K562 (cell line): ENCODE measurements at regions not wholly inside any gene's neighbourhood (a gene's known extent, or its start where the extent isn't known, plus 50 kb on each side); places are given as distances from the start of the nearest gene placed in this dataset.

Source experiments
- ATAC-seq: fragments of 200-7000 bp; cut with Tn5 transposase; 3 replicates; pipeline ENCODE4 v1.9.1; 2020; ENCODE audit warnings: moderate library complexity
- BruUV-seq: library from RNA; stranded (reverse); fragments of 400-500 nt; replicated peaks from 2 replicates; lab custom pipeline; 2021; lab: Mats Ljungman, UMichigan
- CTCF ChIA-PET: fragments of 300-600 bp; formaldehyde crosslinking; extraction: SDS; loops from one replicate; lab custom pipeline; 2021; ENCODE audit warnings: low intra/inter-chr PET ratio; lab: Yijun Ruan, JAX
- POLR2A ChIA-PET: fragments of 300-600, 350-650 bp; sonication (Branson Sonifier 250); formaldehyde crosslinking; extraction: SDS; loops from one replicate; lab custom pipeline; 2021; ENCODE audit warnings: antibody characterized with exemption, inconsistent platforms; lab: Yijun Ruan, JAX
- DNase-seq, 4 experiments: peaks; one replicate each; pipeline versions ENCODE4 v3.0.0 to v3.0.0-alpha.2; 2011 to 2018; ENCODE audit warnings: low spot score in 3 of 4, mixed read lengths in 3 of 4; ENCODE audit errors: extremely low read depth in 1 of 4
- FAIRE-seq: peaks from 2 replicates; lab custom pipeline; 2011; peaks lifted over from hg19 to GRCh38; lab: Jason Lieb, UNC
- H2AFZ ChIP-seq: 2 replicates; pipeline ENCODE4 v1.6.0; 2011; ENCODE audit warnings: low read depth, low read length, control low read depth, inconsistent platforms
- H3K27ac ChIP-seq: fragments of 200-600 bp; 3 replicates; pipeline ENCODE4 v1.8.0; 2011; ENCODE audit warnings: low read depth, mild to moderate bottlenecking, control low read depth, inconsistent platforms, low read length, moderate library complexity, mixed read lengths; ENCODE audit errors: extremely low read depth
- H3K27me3 ChIP-seq, 2 experiments: fragments of 300-600 bp in 1 of 2; 2 replicates in 1 of 2; 3 replicates in 1 of 2; pipeline versions ENCODE4 v1.6.0 to v1.8.0; 2011; ENCODE audit warnings: inconsistent platforms in 2 of 2, low read length in 2 of 2, mild to moderate bottlenecking in 1 of 2, mixed read lengths in 1 of 2, moderate library complexity in 1 of 2; ENCODE audit not compliant: control insufficient read depth in 2 of 2, insufficient read depth in 2 of 2
- H3K36me3 ChIP-seq: fragments of 300-600 bp; 3 replicates; pipeline ENCODE4 v1.8.0; 2011; ENCODE audit warnings: mild to moderate bottlenecking, low read length, inconsistent platforms; ENCODE audit not compliant: control insufficient read depth, insufficient read depth
- H3K4me1 ChIP-seq, 2 experiments: fragments of 200-600 bp in 1 of 2; replicated peaks in 1 of 2; 2 replicates in 1 of 2; 3 replicates in 1 of 2; pipeline versions ENCODE4 v1.5.1 to v1.8.0; 2011; ENCODE audit warnings: inconsistent platforms in 2 of 2, low read length in 2 of 2, mild to moderate bottlenecking in 1 of 2, mixed read lengths in 1 of 2, moderate library complexity in 1 of 2; ENCODE audit not compliant: control insufficient read depth in 2 of 2, insufficient read depth in 2 of 2
- H3K4me2 ChIP-seq: 2 replicates; pipeline ENCODE4 v1.6.1; 2011; ENCODE audit warnings: low read length, control low read depth, inconsistent platforms, mixed read lengths; ENCODE audit not compliant: insufficient read depth
- H3K4me3 ChIP-seq: fragments of 200-600 bp; sonication (generic), shearing (Covaris generic); 2 replicates; pipeline ENCODE4 v1.5.1; 2016; ENCODE audit warnings: control low read depth, inconsistent platforms
- H3K79me2 ChIP-seq: fragments of 200-600 bp; 3 replicates; pipeline ENCODE4 v1.8.0; 2011; ENCODE audit warnings: low read length, inconsistent platforms; ENCODE audit not compliant: control insufficient read depth, insufficient read depth
- H3K9ac ChIP-seq, 2 experiments: 2 replicates each; pipeline versions ENCODE4 v1.6.0 to v1.6.1; 2011; ENCODE audit warnings: low read depth in 2 of 2, low read length in 2 of 2, control low read depth in 1 of 2, inconsistent platforms in 1 of 2, mild to moderate bottlenecking in 1 of 2, mixed read lengths in 1 of 2; ENCODE audit not compliant: insufficient read depth in 1 of 2
- H3K9me1 ChIP-seq: one replicate; pipeline ENCODE4 v1.6.0; 2011; ENCODE audit warnings: inconsistent platforms, mild to moderate bottlenecking, low read length, moderate library complexity; ENCODE audit not compliant: control insufficient read depth, insufficient read depth
- H3K9me3 ChIP-seq: replicated peaks from 2 replicates; pipeline ENCODE4 v1.5.1; 2011; ENCODE audit warnings: low read depth, low read length, inconsistent platforms; ENCODE audit not compliant: control insufficient read depth, insufficient read depth
- H4K20me1 ChIP-seq: replicated peaks from 2 replicates; pipeline ENCODE4 v1.6.1; 2011; ENCODE audit warnings: low read length, inconsistent platforms, mixed read lengths; ENCODE audit not compliant: control insufficient read depth, insufficient read depth
- CCNT2 ChIP-seq: IDR thresholded peaks from 2 replicates; pipeline ENCODE4 v1.6.1; 2011; ENCODE audit warnings: borderline replicate concordance, low read depth, mild to moderate bottlenecking, moderate library complexity, mixed read lengths, low read length; ENCODE audit not compliant: insufficient read length; ENCODE audit errors: extremely low read depth
- E2F8 ChIP-seq: fragments of 450-650 bp; IDR thresholded peaks from 2 replicates; pipeline ENCODE4 v1.7.1; 2018; ENCODE audit warnings: mild to moderate bottlenecking, low read depth; ENCODE audit not compliant: partially characterized antibody
- TBL1XR1 ChIP-seq, 2 experiments: IDR thresholded peaks; 2 replicates each; pipeline ENCODE4 v1.6.1; 2012; ENCODE audit warnings: improper control_type of control experiment in 2 of 2, low read length in 2 of 2, mild to moderate bottlenecking in 1 of 2
- ZNF175 ChIP-seq: fragments of 200-800 bp; sonication (Bioruptor generic); IDR thresholded peaks from 2 replicates; pipeline ENCODE4 v1.6.1; 2016; ENCODE audit warnings: low read depth, mild to moderate bottlenecking, missing genetic modification characterization, missing compliant biosample characterization
- ZNF263 ChIP-seq: sonication (generic); formaldehyde crosslinking; IDR thresholded peaks from 2 replicates; pipeline ENCODE4 v1.8.0; 2022; ENCODE audit warnings: mild to moderate bottlenecking, missing genetic modification reagents, borderline replicate concordance
- WGBS: fragments of 100-300 bp; shearing (Covaris generic); methylation state at CpG from one replicate; pipeline ENCODE4 v1.1.6; 2016; ENCODE audit warnings: low coverage, mixed read lengths; ENCODE audit not compliant: insufficient coverage; ENCODE audit errors: missing lambda C conversion rate; 5-methylcytosine and 5-hydroxymethylcytosine counted together
- in situ Hi-C: fragments of 300-500 bp; cut with MboI; formaldehyde crosslinking; loops from 4 replicates; pipeline ENCODE4 v1.15.0; 2018; ENCODE audit warnings: inconsistent platforms, mixed read lengths
- intact Hi-C: fragments of 100-400 bp; cut with micrococcal nuclease; formaldehyde crosslinking; loops from 2 replicates; pipeline ENCODE4 v1.14.2; 2022

- CTCF ChIA-PET, result no interaction called here
These were observed 463.6 kb upstream of the ALCAM start for GRCh38 chr3:104903064-104903463.

More at GRCh38 chr3:104903064-104903463, 463.6 kb upstream of the ALCAM start:
- WGBS, result 0% methylated on average over 2 of the region's 3 CpGs
- Histone ChIP-seq H3K9me3 (no peaks in the 10 kb centered on the region), H3K27ac (no peak overlapping the region), H3K79me2 (no peaks in the 10 kb centered on the region), H3K4me3 (no peak overlapping the region), H3K27me3 (no peaks in the 10 kb centered on the region), H3K4me2 (no peak overlapping the region), H3K9ac (no peak overlapping the region), H3K4me1 (no peaks in the 10 kb centered on the region), H4K20me1 (no peaks in the 10 kb centered on the region), H2AFZ (no peak overlapping the region), H3K36me3 (no peaks in the 10 kb centered on the region), H3K9me1 (no peaks in the 10 kb centered on the region)
- FAIRE-seq, result no peak
- intact Hi-C loops (no loop called here), in situ Hi-C loops (no loop called here)
- TF ChIP-seq CCNT2, result no peak
- TF ChIP-seq ZNF175 (CRISPR knock-in tag), result no peak
- no peak for TF ChIP-seq E2F8
- TF ChIP-seq ZNF263 (CRISPR knock-in tag), result no peak
- TF ChIP-seq TBL1XR1 (IDR thresholded peaks at IDR 0.05; ENCODE audit: low read length in 2 of 2), result no peak
- no peak for ATAC-seq
- DNase-seq, result no peak
- POLR2A ChIA-PET, result no interaction called here
- no TSS peak for BruUV-seq
